ENCODE measurements at regions not wholly inside any gene's neighbourhood (a gene's known extent, or its start where the extent isn't known, plus 50 kb on each side); places are given as distances from the start of the nearest gene placed in this dataset.

DNA sequence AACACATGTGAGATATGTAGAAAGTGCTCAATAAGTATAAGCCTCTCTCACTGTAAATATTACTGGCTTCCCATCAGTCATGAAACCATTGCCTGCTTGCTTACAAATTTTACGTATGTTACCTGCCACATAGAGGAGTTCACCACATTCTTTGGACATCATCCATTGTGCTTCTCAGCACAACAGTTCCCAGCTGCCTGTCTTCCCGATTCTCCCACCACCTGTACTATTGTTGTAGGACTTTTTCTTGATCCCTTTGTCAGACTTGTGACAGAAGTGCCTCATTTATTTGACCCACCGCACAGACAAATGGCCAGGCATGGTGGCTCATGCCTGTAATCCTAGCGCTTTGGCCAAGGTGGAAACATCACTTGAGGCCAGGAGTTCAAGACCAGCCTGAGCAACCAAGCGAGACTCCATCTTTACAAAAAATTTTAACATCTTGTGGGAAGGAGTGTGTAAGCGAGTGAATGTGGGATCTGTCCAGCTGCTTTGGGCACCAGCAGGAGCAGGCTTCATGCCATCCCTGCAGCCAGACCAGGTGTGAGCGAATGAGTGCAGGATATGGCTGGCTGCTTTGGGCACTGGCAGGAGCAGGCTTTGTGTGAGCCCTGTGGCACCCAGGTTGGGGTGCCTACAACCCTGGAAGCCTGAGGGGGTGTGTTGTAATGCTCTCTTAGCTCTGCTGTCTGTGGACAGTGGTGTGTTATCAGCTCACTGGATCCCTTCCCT lies 139.9 kb upstream of the ELL2 start:
- TF ChIP-seq EZH2 (IDR thresholded peaks at IDR 0.05; ENCODE audit: borderline replicate concordance, control insufficient read depth, low read depth, low read length) (no peak), ZZZ3 (IDR thresholded peaks at IDR 0.05; ENCODE audit: control insufficient read depth, insufficient read length, low read depth) (no peak), BHLHE40 (IDR thresholded peaks at IDR 0.05; ENCODE audit: borderline replicate concordance in 1 of 2, low read depth in 2 of 2, low read length in 1 of 2) (no peak), RFX5 (IDR thresholded peaks at IDR 0.05; ENCODE audit: low read depth, low read length) (no peak), EP300 (IDR thresholded peaks at IDR 0.05; ENCODE audit: borderline replicate concordance in 1 of 2, control insufficient read depth in 1 of 2, low read depth in 2 of 2, low read length in 2 of 2) (no peak), TBL1XR1 (IDR thresholded peaks at IDR 0.05; ENCODE audit: low read depth, low read length) (no peak)
- TF ChIP-seq, protein P1, sequence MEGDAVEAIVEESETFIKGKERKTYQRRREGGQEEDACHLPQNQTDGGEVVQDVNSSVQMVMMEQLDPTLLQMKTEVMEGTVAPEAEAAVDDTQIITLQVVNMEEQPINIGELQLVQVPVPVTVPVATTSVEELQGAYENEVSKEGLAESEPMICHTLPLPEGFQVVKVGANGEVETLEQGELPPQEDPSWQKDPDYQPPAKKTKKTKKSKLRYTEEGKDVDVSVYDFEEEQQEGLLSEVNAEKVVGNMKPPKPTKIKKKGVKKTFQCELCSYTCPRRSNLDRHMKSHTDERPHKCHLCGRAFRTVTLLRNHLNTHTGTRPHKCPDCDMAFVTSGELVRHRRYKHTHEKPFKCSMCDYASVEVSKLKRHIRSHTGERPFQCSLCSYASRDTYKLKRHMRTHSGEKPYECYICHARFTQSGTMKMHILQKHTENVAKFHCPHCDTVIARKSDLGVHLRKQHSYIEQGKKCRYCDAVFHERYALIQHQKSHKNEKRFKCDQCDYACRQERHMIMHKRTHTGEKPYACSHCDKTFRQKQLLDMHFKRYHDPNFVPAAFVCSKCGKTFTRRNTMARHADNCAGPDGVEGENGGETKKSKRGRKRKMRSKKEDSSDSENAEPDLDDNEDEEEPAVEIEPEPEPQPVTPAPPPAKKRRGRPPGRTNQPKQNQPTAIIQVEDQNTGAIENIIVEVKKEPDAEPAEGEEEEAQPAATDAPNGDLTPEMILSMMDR (IDR thresholded peaks at IDR 0.05 in 2 of 3, conservative IDR thresholded peaks at IDR 0.05 in 1 of 3; ENCODE audit: control insufficient read depth in 2 of 3, extremely low read depth in 1 of 3, insufficient read depth in 1 of 3, low read depth in 3 of 3, low read length in 3 of 3) = no peak
